Mesendoderm (in vitro differentiated cells): ENCODE measurements at regions not wholly inside any gene's neighbourhood (a gene's known extent, or its start where the extent isn't known, plus 50 kb on each side); places are given as distances from the start of the nearest gene placed in this dataset.
A peak's percentile ranks its signal among the peaks of the same experiment; 100 is the strongest.

Experiments
- DNase-seq: peaks from one replicate; pipeline ENCODE4 v3.0.0; 2013
- H2AK5ac ChIP-seq: 2 replicates; pipeline ENCODE4 v1.6.1; 2013; ENCODE audit warnings: low read length, inconsistent platforms
- H2BK120ac ChIP-seq: 2 replicates; pipeline ENCODE4 v1.6.1; 2013; ENCODE audit warnings: low read depth, mild to moderate bottlenecking, low read length, moderate library complexity, mixed read lengths
- H2BK15ac ChIP-seq: replicated peaks from 2 replicates; pipeline ENCODE4 v1.6.1; 2013; ENCODE audit warnings: low read depth, mild to moderate bottlenecking, moderate library complexity
- H2BK5ac ChIP-seq: 2 replicates; pipeline ENCODE4 v1.6.1; 2013; ENCODE audit warnings: low read length, inconsistent platforms
- H3K18ac ChIP-seq: 2 replicates; pipeline ENCODE4 v1.6.1; 2013; ENCODE audit warnings: mild to moderate bottlenecking, low read length, mixed read lengths
- H3K23ac ChIP-seq: one replicate; pipeline ENCODE4 v1.6.1; 2013; ENCODE audit warnings: low read length
- H3K27ac ChIP-seq: 2 replicates; pipeline ENCODE4 v1.5.1; 2013; ENCODE audit warnings: low read depth, mild to moderate bottlenecking, inconsistent platforms, low read length, moderate library complexity
- H3K27me3 ChIP-seq: 2 replicates; pipeline ENCODE4 v1.6.1; 2013; ENCODE audit warnings: low read length, control low read depth, mild to moderate bottlenecking, inconsistent platforms; ENCODE audit not compliant: insufficient read depth, poor library complexity
- H3K36me3 ChIP-seq: 2 replicates; pipeline ENCODE4 v1.6.1; 2013; ENCODE audit warnings: low read length, inconsistent platforms; ENCODE audit not compliant: control insufficient read depth, insufficient read depth
- H3K4ac ChIP-seq: one replicate; pipeline ENCODE4 v1.6.1; 2013; ENCODE audit warnings: low read depth, mild to moderate bottlenecking, low read length, moderate library complexity
- H3K4me1 ChIP-seq: 2 replicates; pipeline ENCODE4 v1.6.1; 2013; ENCODE audit warnings: low read depth, low read length, inconsistent platforms; ENCODE audit not compliant: control insufficient read depth
- H3K4me2 ChIP-seq: 2 replicates; pipeline ENCODE4 v1.6.1; 2013; ENCODE audit warnings: low read length
- H3K4me3 ChIP-seq: 2 replicates; pipeline ENCODE4 v1.5.1; 2013; ENCODE audit warnings: mild to moderate bottlenecking, low read length
- H3K56ac ChIP-seq: one replicate; pipeline ENCODE4 v1.6.1; 2013; ENCODE audit warnings: low read length
- H3K79me1 ChIP-seq: 2 replicates; pipeline ENCODE4 v1.6.1; 2013; ENCODE audit warnings: low read length, inconsistent platforms
- H3K79me2 ChIP-seq: 2 replicates; pipeline ENCODE4 v1.6.1; 2013; ENCODE audit warnings: mild to moderate bottlenecking, low read length; ENCODE audit not compliant: control insufficient read depth, insufficient read depth
- H3K9ac ChIP-seq: 2 replicates; pipeline ENCODE4 v1.6.1; 2013; ENCODE audit warnings: low read length, inconsistent platforms
- H4K5ac ChIP-seq: one replicate; pipeline ENCODE4 v1.6.1; 2013; ENCODE audit warnings: low read length
- H4K8ac ChIP-seq: one replicate; pipeline ENCODE4 v1.6.1; 2013; ENCODE audit warnings: low read depth, mild to moderate bottlenecking, control low read depth, low read length, moderate library complexity
- WGBS: extraction: QIAGEN DNeasy Blood & Tissue Kit; methylation state at CpG from one replicate; pipeline ENCODE4 v1.1.7; 2013; ENCODE audit warnings: low lambda C conversion rate, missing lambda C conversion rate; ENCODE audit not compliant: insufficient coverage; ENCODE audit errors: extremely low coverage; 5-methylcytosine and 5-hydroxymethylcytosine counted together

- H2BK5ac ChIP-seq: no peak overlapping the region
- H3K56ac ChIP-seq: no peak overlapping the region
- no peaks in the 10 kb centered on the region for H3K79me1 ChIP-seq
- H3K4me1 ChIP-seq: no peaks in the 10 kb centered on the region
- H3K27ac ChIP-seq: no peak overlapping the region
- H3K27me3 ChIP-seq: no peaks in the 10 kb centered on the region
- H3K4ac ChIP-seq: no peak overlapping the region
- no peak overlapping the region for H3K4me3 ChIP-seq
- no peak overlapping the region for H3K23ac ChIP-seq
- H3K79me2 ChIP-seq: no peaks in the 10 kb centered on the region
- no peak overlapping the region for H3K18ac ChIP-seq
- H4K8ac ChIP-seq: no peak overlapping the region
- no peak for DNase-seq
- H3K36me3 ChIP-seq: no peaks in the 10 kb centered on the region
- H2AK5ac ChIP-seq: no peak overlapping the region
- H3K9ac ChIP-seq: no peak overlapping the region
- no peak overlapping the region for H2BK120ac ChIP-seq
- H4K5ac ChIP-seq: no peak overlapping the region
- no peak overlapping the region for H2BK15ac ChIP-seq
- no peak overlapping the region for H3K4me2 ChIP-seq
Observed at GRCh38 chr6:40915165-40915564, 123.9 kb downstream of the UNC5CL start.

DNA sequence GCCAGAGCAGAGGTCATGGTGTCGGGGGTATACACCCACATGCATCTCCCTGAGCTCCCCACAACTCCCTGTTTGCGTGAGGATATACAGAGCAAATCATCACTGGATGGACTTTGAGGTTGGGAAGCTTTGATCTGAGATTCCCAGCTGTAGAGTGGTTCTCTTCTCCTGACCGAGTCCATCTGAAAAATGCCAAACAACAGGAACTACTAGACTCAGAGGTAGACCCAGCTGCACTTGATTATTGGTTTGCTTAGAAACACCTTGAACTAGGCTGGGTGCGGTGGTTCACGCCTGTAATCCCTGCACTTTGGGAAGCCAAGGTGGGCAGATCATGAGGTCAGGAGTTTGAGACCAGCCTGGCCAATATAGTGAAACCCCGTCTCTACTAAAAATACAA is 125.0 kb downstream of the UNC5CL start:
- H3K79me2 ChIP-seq: no peaks in the 10 kb centered on the region
- H3K4me1 ChIP-seq: no peaks in the 10 kb centered on the region
- no peak overlapping the region for H3K4me2 ChIP-seq
- no peak overlapping the region for H3K9ac ChIP-seq
- DNase-seq: no peak
- H3K79me1 ChIP-seq: no peaks in the 10 kb centered on the region
- no peak overlapping the region for H3K27ac ChIP-seq
- no peak overlapping the region for H3K4ac ChIP-seq
- H4K8ac ChIP-seq: no peak overlapping the region
- H3K4me3 ChIP-seq: no peak overlapping the region
- H3K23ac ChIP-seq: no peak overlapping the region
- WGBS: no CpG with 5 or more reads among the region's 6 CpGs
- H3K36me3 ChIP-seq: no peaks in the 10 kb centered on the region
- no peak overlapping the region for H3K56ac ChIP-seq
- no peak overlapping the region for H3K18ac ChIP-seq
- H2BK5ac ChIP-seq: no peak overlapping the region
- no peaks in the 10 kb centered on the region for H3K27me3 ChIP-seq
- H2AK5ac ChIP-seq: no peak overlapping the region
- H4K5ac ChIP-seq: no peak overlapping the region
- no peak overlapping the region for H2BK120ac ChIP-seq
- H2BK15ac ChIP-seq: no peak overlapping the region

DNA sequence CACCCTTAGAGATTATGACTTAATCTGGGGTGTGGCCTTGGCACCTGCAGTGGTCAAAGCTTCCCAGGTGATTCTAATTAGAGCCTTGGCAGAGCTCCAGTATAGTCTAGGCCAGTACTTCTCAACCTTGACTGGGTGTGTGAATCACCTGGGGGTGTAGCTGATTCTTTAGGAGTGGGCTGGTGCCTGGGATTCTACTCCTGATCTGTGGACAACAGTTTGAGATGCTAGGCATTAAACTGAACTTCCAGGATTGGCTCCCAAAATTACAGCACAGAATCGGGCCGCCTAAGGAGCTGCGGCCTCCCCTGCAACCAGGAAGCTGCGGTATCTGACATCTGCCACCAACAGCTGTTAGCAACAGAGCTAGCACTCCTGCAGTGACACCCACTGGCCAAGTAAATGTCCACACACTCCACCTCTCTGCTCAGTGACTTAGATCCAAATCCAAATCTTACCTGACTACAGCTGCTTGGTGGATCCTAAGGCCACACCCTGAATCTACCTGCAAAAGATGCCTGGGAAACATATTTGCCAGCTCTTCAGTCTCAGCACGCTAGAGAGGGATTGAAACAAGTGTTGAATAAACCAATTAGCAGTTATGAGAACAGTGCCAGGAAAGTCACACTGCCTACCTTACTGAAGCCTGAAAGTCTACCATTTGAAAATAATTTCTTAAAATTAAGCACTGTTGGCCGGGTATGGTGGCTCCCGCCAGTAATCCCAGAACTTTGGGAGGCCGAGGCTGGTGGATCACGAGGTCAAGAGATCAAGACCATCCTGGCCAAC is 126.7 kb downstream of the UNC5CL start:
- H3K79me2 ChIP-seq: no peaks in the 10 kb centered on the region
- H3K4me1 ChIP-seq: no peaks in the 10 kb centered on the region
- no peaks in the 10 kb centered on the region for H3K27me3 ChIP-seq
- no CpG with 5 or more reads among the region's 9 CpGs for WGBS
- no peak overlapping the region for H3K18ac ChIP-seq
- DNase-seq: peak; percentile 83
- no peaks in the 10 kb centered on the region for H3K36me3 ChIP-seq
- H3K79me1 ChIP-seq: no peaks in the 10 kb centered on the region
- H2BK120ac ChIP-seq: no peak overlapping the region
- no peak overlapping the region for H2BK5ac ChIP-seq
- no peak overlapping the region for H3K4me3 ChIP-seq
- H2BK15ac ChIP-seq: no peak overlapping the region
- no peak overlapping the region for H2AK5ac ChIP-seq
- no peak overlapping the region for H3K23ac ChIP-seq
- H3K4ac ChIP-seq: no peak overlapping the region
- H3K9ac ChIP-seq: no peak overlapping the region
- no peak overlapping the region for H3K27ac ChIP-seq
- H4K5ac ChIP-seq: no peak overlapping the region
- H3K4me2 ChIP-seq: no peak overlapping the region
- H4K8ac ChIP-seq: no peak overlapping the region
- H3K56ac ChIP-seq: no peak overlapping the region

DNA sequence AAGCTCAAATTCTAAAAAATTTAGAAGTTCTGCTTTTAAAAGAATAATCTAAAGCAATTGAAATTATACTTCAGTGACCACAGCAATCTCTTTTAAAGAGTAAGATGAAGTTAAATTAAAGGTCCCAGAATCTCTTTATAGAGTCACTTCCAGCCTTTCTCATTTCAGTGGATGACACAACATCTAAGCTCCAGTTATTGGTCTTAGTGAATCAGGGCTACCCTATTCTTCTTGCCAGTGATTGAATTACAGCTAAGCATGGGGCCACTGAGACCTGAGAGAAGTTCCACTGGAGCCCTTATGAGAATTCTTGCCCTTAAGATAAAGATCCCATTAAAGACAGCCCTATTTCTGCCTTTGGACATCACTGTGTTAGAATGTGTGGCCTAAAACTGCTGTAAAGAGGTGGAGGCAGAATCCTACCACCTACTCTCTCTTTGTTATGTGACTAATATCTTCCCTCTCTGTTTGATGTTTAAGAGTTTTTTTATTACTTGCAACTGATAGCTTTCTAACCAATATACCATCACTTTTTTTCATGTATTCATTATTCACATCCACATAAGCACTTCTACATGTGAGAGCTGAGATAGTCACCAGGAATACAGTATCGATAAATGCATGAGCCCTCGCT is 128.6 kb downstream of the UNC5CL start:
- H3K27ac ChIP-seq: no peak overlapping the region
- no peak overlapping the region for H2BK120ac ChIP-seq
- H2BK15ac ChIP-seq: no peak overlapping the region
- H3K36me3 ChIP-seq: no peaks in the 10 kb centered on the region
- no peaks in the 10 kb centered on the region for H3K79me1 ChIP-seq
- H3K4ac ChIP-seq: no peak overlapping the region
- H3K9ac ChIP-seq: no peak overlapping the region
- H2BK5ac ChIP-seq: no peak overlapping the region
- H3K23ac ChIP-seq: no peak overlapping the region
- H3K4me3 ChIP-seq: no peak overlapping the region
- H3K79me2 ChIP-seq: no peaks in the 10 kb centered on the region
- H3K27me3 ChIP-seq: no peaks in the 10 kb centered on the region
- WGBS: no CpG with 5 or more reads among the region's 2 CpGs
- no peak overlapping the region for H3K18ac ChIP-seq
- no peak overlapping the region for H3K4me2 ChIP-seq
- no peak overlapping the region for H4K8ac ChIP-seq
- no peak overlapping the region for H2AK5ac ChIP-seq
- no peaks in the 10 kb centered on the region for H3K4me1 ChIP-seq
- no peak overlapping the region for H3K56ac ChIP-seq
- DNase-seq: no peak
- no peak overlapping the region for H4K5ac ChIP-seq

- Histone ChIP-seq H3K56ac (no peak overlapping the region), H3K4ac (no peak overlapping the region), H2BK5ac (no peak overlapping the region), H3K4me1 (no peaks in the 10 kb centered on the region), H3K9ac (no peak overlapping the region), H3K4me3 (no peak overlapping the region), H3K27ac (no peak overlapping the region), H2BK15ac (no peak overlapping the region), H3K79me2 (no peaks in the 10 kb centered on the region), H4K8ac (no peak overlapping the region), H3K27me3 (no peaks in the 10 kb centered on the region), H2BK120ac (no peak overlapping the region), H3K18ac (no peak overlapping the region), H4K5ac (no peak overlapping the region), H3K4me2 (no peak overlapping the region), H3K79me1 (no peaks in the 10 kb centered on the region), H3K23ac (no peak overlapping the region), H2AK5ac (no peak overlapping the region), H3K36me3 (no peaks in the 10 kb centered on the region)
- no CpG with 5 or more reads among the region's 1 CpG for WGBS
- DNase-seq: no peak
Observed at GRCh38 chr6:40909811-40910210, 129.2 kb downstream of the UNC5CL start.
